ENCODE measurements at regions not wholly inside any gene's neighbourhood (a gene's known extent, or its start where the extent isn't known, plus 50 kb on each side); places are given as distances from the start of the nearest gene placed in this dataset.

DNA sequence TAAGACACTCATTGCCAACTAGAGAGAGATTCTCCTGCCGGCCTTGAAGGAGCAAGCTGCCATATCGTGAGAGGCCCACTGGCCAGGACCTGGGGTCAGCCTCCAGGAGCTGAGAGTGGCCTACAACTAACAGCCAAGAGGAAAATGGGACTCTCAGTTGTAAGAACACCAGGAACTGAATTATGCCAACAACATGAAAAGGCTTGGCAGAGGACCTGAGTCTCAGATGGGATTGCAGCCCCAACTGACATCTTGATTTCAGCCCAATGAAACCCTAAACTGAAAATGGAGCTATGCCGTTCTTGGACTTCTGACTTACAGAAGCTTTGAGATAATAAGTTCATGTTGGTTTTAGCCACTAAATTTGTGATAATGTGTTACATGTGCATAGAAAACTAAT is 193.5 kb upstream of the LRFN2 start:
- no peak for DNase-seq (ENCODE audit: low read depth)
- H3K4me3 ChIP-seq (ENCODE audit: control insufficient read depth, low read depth, low read length), result no peak overlapping the region
- TF ChIP-seq, protein P1, sequence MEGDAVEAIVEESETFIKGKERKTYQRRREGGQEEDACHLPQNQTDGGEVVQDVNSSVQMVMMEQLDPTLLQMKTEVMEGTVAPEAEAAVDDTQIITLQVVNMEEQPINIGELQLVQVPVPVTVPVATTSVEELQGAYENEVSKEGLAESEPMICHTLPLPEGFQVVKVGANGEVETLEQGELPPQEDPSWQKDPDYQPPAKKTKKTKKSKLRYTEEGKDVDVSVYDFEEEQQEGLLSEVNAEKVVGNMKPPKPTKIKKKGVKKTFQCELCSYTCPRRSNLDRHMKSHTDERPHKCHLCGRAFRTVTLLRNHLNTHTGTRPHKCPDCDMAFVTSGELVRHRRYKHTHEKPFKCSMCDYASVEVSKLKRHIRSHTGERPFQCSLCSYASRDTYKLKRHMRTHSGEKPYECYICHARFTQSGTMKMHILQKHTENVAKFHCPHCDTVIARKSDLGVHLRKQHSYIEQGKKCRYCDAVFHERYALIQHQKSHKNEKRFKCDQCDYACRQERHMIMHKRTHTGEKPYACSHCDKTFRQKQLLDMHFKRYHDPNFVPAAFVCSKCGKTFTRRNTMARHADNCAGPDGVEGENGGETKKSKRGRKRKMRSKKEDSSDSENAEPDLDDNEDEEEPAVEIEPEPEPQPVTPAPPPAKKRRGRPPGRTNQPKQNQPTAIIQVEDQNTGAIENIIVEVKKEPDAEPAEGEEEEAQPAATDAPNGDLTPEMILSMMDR (IDR thresholded peaks at IDR 0.05; ENCODE audit: control insufficient read depth, insufficient read depth, low read depth, low read length, missing control alignments), result no peak

GRCh38 chr6:40779409-40779808 is 192.2 kb upstream of the LRFN2 start:
- DNase-seq (ENCODE audit: low read depth), result peak; percentile 29
- TF ChIP-seq, protein P1 (IDR thresholded peaks at IDR 0.05; ENCODE audit: control insufficient read depth, insufficient read depth, low read depth, low read length, missing control alignments), result no peak
- no peak overlapping the region for H3K4me3 ChIP-seq (ENCODE audit: control insufficient read depth, low read depth, low read length)

DNA sequence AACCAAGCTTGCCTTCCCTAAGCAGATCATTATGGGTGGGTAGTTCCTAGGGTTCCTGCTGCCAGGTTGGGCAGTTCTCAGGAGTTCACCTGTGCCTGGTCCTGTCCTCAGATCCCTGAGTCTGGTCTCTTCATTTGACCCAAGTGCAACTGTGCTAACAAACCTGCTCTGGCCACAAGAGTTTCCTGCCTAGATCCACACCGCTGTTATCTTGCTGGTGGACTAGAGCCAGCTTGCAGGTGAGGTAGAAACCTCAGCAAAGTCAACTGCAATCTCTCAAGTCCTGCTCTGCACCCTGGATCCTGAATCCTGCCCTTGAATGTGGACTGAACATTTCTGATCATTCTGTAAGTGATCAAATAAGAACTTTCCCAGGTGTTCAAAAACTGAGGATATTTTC is 191.8 kb upstream of the LRFN2 start:
- DNase-seq (ENCODE audit: low read depth), result no peak
- H3K4me3 ChIP-seq (ENCODE audit: control insufficient read depth, low read depth, low read length), result no peak overlapping the region
- TF ChIP-seq, protein P1 (IDR thresholded peaks at IDR 0.05; ENCODE audit: control insufficient read depth, insufficient read depth, low read depth, low read length, missing control alignments), result no peak

DNA sequence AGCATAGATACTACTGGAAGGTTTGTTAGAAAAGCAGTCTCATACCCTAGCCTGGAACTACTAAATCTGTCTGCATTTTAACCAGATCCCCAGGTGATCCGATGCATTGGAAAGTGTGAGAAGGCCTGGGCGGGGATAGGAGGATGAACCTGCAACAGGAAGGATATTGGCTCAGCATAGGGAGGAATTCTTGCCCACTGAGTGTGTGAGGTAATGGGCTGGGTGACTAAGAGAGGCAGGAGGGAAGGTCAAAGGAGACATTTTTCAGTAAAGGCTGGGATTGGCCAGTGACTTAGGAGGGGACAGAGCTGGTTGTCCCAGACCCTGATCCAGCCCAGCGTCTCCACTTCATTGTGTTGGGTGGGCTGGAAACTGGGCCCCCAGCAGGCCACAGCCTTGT is 191.0 kb upstream of the LRFN2 start:
- no peak overlapping the region for H3K4me3 ChIP-seq (ENCODE audit: control insufficient read depth, low read depth, low read length)
- TF ChIP-seq, protein P1 (IDR thresholded peaks at IDR 0.05; ENCODE audit: control insufficient read depth, insufficient read depth, low read depth, low read length, missing control alignments), result no peak
- no peak for DNase-seq (ENCODE audit: low read depth)

GRCh38 chr6:40774932-40775331 is 187.8 kb upstream of the LRFN2 start:
- no peak for DNase-seq (ENCODE audit: low read depth)
- TF ChIP-seq, protein P1 (IDR thresholded peaks at IDR 0.05; ENCODE audit: control insufficient read depth, insufficient read depth, low read depth, low read length, missing control alignments), result peak; percentile 8
- H3K4me3 ChIP-seq (ENCODE audit: control insufficient read depth, low read depth, low read length), result no peak overlapping the region

GRCh38 chr6:40770794-40771193 is 183.6 kb upstream of the LRFN2 start:
- H3K4me3 ChIP-seq (ENCODE audit: control insufficient read depth, low read depth, low read length), result no peak overlapping the region
- TF ChIP-seq, protein P1 (IDR thresholded peaks at IDR 0.05; ENCODE audit: control insufficient read depth, insufficient read depth, low read depth, low read length, missing control alignments), result no peak
- DNase-seq (ENCODE audit: low read depth), result no peak

DNA sequence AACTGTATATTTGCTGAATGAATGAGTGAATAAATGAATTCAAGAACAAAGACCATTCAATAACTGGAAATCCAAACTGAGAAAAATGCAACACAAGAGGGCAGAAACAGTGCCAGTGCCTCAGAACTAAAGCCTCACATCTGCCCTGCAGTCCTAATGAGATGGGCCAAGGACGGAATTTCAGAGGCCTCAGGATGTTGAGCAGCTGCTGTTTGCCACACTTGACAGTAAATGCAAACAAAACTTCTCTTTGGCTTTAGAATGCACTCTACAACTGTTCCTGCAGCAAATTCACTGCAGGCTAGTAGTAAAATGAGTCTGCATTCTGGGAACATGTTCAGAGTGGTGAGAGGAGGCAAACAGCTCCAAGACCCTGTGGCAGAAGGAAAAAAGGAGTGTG is 177.6 kb upstream of the LRFN2 start:
- H3K4me3 ChIP-seq (ENCODE audit: control insufficient read depth, low read depth, low read length), result no peak overlapping the region
- TF ChIP-seq, protein P1 (IDR thresholded peaks at IDR 0.05; ENCODE audit: control insufficient read depth, insufficient read depth, low read depth, low read length, missing control alignments), result no peak
- no peak for DNase-seq (ENCODE audit: low read depth)

Measured in AG09309 (cell line).